ENCODE measurements at regions not wholly inside any gene's neighbourhood (a gene's known extent, or its start where the extent isn't known, plus 50 kb on each side); places are given as distances from the start of the nearest gene placed in this dataset.

DNA sequence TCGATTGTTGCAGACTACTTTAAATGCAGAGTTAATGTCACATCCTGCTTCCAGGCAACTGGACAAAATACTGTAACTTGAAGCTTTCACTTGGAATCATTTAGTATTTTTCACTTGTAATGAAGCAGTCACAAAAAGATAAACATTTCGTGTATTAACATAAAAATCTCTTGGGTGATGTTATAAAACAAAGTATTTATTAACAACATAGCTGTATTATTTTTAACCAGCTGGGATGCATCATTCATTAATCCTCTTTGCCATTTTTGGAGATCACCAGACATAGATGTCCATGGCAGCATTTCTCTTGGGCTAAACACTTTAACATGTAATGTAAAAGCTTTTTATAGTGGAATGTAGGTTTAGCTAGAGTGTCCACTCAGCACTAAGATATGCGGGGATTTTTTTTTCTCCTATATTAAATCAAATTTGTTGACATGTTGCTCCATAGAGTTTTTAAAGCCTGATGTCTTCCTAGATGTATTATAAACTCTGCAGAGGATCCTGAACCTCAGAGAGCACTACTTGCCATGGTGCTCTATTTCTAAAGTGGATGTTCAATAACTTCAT lies 193.7 kb upstream of the SPANXN4 start:
- TF ChIP-seq EP300 (IDR thresholded peaks at IDR 0.05) (no peak), POLR2AphosphoS5 (IDR thresholded peaks at IDR 0.05) (no peak)
- TF ChIP-seq, protein P1, sequence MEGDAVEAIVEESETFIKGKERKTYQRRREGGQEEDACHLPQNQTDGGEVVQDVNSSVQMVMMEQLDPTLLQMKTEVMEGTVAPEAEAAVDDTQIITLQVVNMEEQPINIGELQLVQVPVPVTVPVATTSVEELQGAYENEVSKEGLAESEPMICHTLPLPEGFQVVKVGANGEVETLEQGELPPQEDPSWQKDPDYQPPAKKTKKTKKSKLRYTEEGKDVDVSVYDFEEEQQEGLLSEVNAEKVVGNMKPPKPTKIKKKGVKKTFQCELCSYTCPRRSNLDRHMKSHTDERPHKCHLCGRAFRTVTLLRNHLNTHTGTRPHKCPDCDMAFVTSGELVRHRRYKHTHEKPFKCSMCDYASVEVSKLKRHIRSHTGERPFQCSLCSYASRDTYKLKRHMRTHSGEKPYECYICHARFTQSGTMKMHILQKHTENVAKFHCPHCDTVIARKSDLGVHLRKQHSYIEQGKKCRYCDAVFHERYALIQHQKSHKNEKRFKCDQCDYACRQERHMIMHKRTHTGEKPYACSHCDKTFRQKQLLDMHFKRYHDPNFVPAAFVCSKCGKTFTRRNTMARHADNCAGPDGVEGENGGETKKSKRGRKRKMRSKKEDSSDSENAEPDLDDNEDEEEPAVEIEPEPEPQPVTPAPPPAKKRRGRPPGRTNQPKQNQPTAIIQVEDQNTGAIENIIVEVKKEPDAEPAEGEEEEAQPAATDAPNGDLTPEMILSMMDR (IDR thresholded peaks at IDR 0.05) = no peak

Data from stomach (tissue), 4 donors.